ENCODE measurements at regions not wholly inside any gene's neighbourhood (a gene's known extent, or its start where the extent isn't known, plus 50 kb on each side); places are given as distances from the start of the nearest gene placed in this dataset.
"Not testable (repeated sequence)": the region's sequence is repeated elsewhere in the genome, so short reads cannot be mapped to it uniquely, and the experiment has no call there.

- DNase-seq (ENCODE audit: low read depth, low spot score) = no peak
- no peak overlapping the region for H3K4me3 Mint-ChIP-seq
- no peak for TF ChIP-seq CTCF (conservative IDR thresholded peaks at IDR 0.05)
- H3K36me3 Mint-ChIP-seq (ENCODE audit: low read depth) = no peaks in the 10 kb centered on the region
- H3K4me1 Mint-ChIP-seq = no peaks in the 10 kb centered on the region
- H3K27ac Mint-ChIP-seq (ENCODE audit: unreplicated experiment) = no peak overlapping the region
- H3K9me3 Mint-ChIP-seq = no peaks in the 10 kb centered on the region
- no peaks in the 10 kb centered on the region for H3K27me3 Mint-ChIP-seq (ENCODE audit: low read depth)
Observed at GRCh38 chr1:192904438-192904895, 95.6 kb downstream of the RGS2 start.

DNA sequence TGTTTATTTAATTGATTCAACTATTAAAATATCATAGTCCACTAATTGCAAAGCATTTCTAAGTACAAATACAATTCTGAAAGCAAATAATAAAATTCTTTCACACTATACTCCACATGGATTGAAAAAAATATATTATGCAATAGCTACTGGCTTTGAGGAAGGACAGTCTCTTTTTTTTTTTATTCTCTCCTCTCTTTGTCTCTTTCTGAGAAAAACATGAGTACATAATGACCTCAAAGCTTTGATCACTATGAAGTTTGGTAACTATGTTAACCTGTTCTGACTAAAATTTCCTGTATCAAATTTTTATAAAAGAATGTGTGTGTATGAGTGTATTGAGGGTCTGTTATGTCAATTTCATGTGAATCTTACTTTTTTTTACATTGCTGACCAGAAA is 96.2 kb downstream of the RGS2 start:
- Mint-ChIP-seq H3K36me3 (ENCODE audit: low read depth) (no peaks in the 10 kb centered on the region), H3K4me1 (no peaks in the 10 kb centered on the region), H3K9me3 (no peaks in the 10 kb centered on the region), H3K4me3 (no peak overlapping the region), H3K27me3 (ENCODE audit: low read depth) (no peaks in the 10 kb centered on the region), H3K27ac (ENCODE audit: unreplicated experiment) (no peak overlapping the region)
- no peak for TF ChIP-seq CTCF (conservative IDR thresholded peaks at IDR 0.05)
- no peak for DNase-seq (ENCODE audit: low read depth, low spot score)

DNA sequence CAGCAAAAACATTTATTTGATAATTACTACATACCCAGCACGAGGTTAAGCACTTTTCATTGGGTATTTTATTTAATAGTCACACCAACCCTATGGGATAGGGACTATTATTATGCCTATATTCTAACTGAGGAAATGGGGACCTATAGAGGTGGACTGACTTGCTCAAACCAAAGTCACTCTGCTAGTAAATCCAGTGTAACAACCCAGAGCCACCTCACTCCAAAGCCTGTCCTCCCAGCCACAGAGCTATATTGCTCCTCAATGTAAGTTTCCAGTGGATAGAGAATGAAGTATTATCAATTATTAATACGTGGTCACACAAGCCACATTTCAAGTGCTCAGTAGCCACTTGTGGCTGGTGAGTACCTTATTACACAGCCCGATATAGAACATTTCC is 97.5 kb downstream of the RGS2 start:
- Mint-ChIP-seq H3K27ac (ENCODE audit: unreplicated experiment) (no peak overlapping the region), H3K9me3 (peaks cover 2% of the 10 kb centered on the region), H3K4me1 (no peaks in the 10 kb centered on the region), H3K36me3 (ENCODE audit: low read depth) (no peaks in the 10 kb centered on the region), H3K4me3 (no peak overlapping the region), H3K27me3 (ENCODE audit: low read depth) (no peaks in the 10 kb centered on the region)
- TF ChIP-seq CTCF (conservative IDR thresholded peaks at IDR 0.05) = no peak
- no peak for DNase-seq (ENCODE audit: low read depth, low spot score)

DNA sequence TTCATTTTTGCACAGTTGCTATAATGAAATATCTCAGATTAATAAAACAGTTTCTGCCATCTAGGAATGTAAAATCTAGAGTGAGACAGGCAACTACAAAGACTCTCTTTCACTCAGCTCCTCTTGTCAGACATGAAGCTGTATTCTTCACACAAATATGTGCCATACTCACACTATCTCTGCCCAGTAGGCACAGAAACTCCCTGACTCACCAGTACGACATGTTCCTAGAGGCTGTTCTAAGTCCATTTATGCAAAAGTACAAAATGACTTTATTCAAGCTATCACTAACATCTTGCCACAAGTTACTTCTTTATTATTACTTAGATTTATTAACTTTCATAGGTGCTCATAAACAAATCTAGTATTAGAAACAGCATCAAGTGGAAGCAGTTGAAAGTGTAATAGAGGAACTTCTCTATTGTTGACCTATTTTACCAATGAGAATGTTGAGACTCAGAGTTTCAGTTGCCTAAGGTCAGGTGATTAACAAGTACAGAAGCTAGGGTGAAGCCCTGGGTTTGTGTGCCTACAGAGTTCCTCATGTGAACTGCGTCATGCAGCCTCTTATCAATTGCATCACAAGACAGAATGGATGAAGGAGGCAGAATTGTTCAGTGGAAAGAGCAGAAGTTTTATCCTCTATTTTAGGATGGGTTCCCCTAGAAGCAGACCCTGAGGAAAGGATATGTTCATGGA is 98.9 kb downstream of the RGS2 start:
- no peak for TF ChIP-seq CTCF (conservative IDR thresholded peaks at IDR 0.05)
- Mint-ChIP-seq H3K4me1 (no peaks in the 10 kb centered on the region), H3K4me3 (no peak overlapping the region), H3K27ac (ENCODE audit: unreplicated experiment) (no peak overlapping the region), H3K9me3 (peaks cover 2% of the 10 kb centered on the region), H3K36me3 (ENCODE audit: low read depth) (no peaks in the 10 kb centered on the region), H3K27me3 (ENCODE audit: low read depth) (no peaks in the 10 kb centered on the region)
- no peak for DNase-seq (ENCODE audit: low read depth, low spot score)

DNA sequence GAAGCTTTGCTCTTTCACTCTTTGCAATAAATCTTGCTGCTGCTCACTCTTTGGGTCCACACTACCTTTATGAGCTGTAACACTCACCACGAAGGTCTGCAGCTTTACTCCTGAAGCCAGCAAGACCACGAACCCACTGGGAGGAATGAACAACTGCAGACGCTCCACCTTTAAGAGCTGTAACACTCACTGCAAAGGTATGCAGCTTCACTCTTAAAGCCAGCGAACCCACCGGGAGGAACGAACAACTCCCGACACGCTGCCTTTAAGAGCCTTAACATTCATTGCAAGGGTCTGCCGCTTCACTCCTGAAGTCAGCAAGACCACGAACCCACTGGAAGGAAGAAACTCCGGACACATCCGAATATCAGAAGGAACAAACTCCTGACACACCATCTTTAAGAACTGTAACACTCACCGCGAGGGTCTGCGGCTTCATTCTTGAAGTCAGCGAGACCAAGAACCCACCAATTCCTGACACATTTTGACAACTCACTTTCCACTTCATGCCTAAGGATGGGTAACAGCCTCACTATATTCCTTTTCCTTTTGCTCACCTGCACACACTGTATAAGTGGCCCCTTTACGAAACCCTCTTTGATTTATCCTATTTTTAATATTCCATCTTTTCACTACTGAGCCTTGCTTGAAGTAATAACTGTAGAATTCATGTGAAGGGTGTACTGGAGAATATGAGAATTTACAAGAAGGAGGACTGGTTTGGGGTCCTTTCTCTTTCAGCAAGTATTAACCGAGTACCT is 103.2 kb downstream of the RGS2 start:
- not testable (repeated sequence) for DNase-seq (ENCODE audit: low read depth, low spot score); H3K9me3 Mint-ChIP-seq; H3K4me3 Mint-ChIP-seq

DNA sequence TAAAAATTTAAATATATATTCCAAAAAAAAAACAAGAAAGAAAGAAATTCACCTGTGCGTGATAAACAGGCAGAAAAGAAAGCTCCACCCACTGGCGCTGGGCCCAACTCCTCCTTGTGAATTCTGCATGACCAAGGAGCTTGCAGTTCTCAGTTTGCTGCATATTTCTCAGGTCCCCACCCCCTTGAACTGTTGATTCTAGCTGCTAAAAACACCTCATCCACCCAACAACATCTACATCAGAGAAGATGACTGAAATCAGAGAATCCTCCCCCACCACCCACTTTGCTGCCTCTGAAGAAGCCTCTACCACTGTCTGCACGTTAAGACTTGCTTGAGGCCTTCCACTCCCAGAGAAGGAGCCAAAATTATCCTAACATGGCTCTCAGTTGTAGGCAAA is 104.8 kb downstream of the RGS2 start:
- Mint-ChIP-seq H3K27me3 (ENCODE audit: low read depth) (no peaks in the 10 kb centered on the region), H3K4me1 (no peaks in the 10 kb centered on the region), H3K36me3 (ENCODE audit: low read depth) (no peaks in the 10 kb centered on the region), H3K4me3 (no peak overlapping the region), H3K9me3 (peaks cover 2% of the 10 kb centered on the region), H3K27ac (ENCODE audit: unreplicated experiment) (no peak overlapping the region)
- no peak for TF ChIP-seq CTCF (conservative IDR thresholded peaks at IDR 0.05)
- DNase-seq (ENCODE audit: low read depth, low spot score) = no peak

More for the DNA sequence above, 103.2 kb downstream of the RGS2 start:
- not testable (repeated sequence) for H3K27ac Mint-ChIP-seq (ENCODE audit: unreplicated experiment); H3K36me3 Mint-ChIP-seq (ENCODE audit: low read depth); H3K4me1 Mint-ChIP-seq; H3K27me3 Mint-ChIP-seq (ENCODE audit: low read depth)
